ENCODE measurements at regions not wholly inside any gene's neighbourhood (a gene's known extent, or its start where the extent isn't known, plus 50 kb on each side); places are given as distances from the start of the nearest gene placed in this dataset.

- no peaks in the 10 kb centered on the region for H3K9me3 Mint-ChIP-seq
- H3K4me3 Mint-ChIP-seq: no peak overlapping the region
- H3K27me3 Mint-ChIP-seq (ENCODE audit: low read depth): no peaks in the 10 kb centered on the region
- no peak overlapping the region for H3K27ac Mint-ChIP-seq
- H3K4me1 Mint-ChIP-seq (ENCODE audit: low read depth): no peaks in the 10 kb centered on the region
- H3K36me3 Mint-ChIP-seq (ENCODE audit: low read depth): no peaks in the 10 kb centered on the region
Observed at GRCh38 chr9:79334711-79335110, 237.1 kb upstream of the TLE4 start.

DNA sequence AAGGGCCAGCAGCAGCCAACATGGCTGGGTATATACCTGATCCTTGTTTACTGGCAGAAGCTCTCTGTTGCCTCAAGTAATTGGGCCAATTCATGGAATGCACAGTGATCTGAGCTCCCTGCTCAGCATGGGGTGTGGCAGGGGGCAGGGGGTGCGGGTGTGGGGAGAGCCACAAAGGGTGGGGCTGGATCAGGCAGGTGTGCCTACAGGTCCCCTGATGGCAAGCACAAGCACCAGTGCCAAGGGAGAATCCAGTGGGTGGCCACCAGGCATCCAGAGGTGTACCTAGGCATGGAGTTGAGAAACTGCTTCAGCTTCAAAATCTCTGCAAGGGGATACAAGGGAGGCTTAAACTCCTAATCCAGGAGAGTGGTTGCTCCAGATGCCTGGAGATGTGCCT, 235.8 kb upstream of the TLE4 start:
- no peak overlapping the region for H3K27ac Mint-ChIP-seq
- no peaks in the 10 kb centered on the region for H3K27me3 Mint-ChIP-seq (ENCODE audit: low read depth)
- no peaks in the 10 kb centered on the region for H3K36me3 Mint-ChIP-seq (ENCODE audit: low read depth)
- no peak overlapping the region for H3K4me3 Mint-ChIP-seq
- H3K4me1 Mint-ChIP-seq (ENCODE audit: low read depth): no peaks in the 10 kb centered on the region
- no peaks in the 10 kb centered on the region for H3K9me3 Mint-ChIP-seq

GRCh38 chr9:79341561-79341960, 230.2 kb upstream of the TLE4 start:
- Mint-ChIP-seq H3K27me3 (ENCODE audit: low read depth) (no peaks in the 10 kb centered on the region), H3K4me1 (ENCODE audit: low read depth) (no peaks in the 10 kb centered on the region), H3K9me3 (no peaks in the 10 kb centered on the region), H3K27ac (no peak overlapping the region), H3K4me3 (no peak overlapping the region), H3K36me3 (ENCODE audit: low read depth) (no peaks in the 10 kb centered on the region)

DNA sequence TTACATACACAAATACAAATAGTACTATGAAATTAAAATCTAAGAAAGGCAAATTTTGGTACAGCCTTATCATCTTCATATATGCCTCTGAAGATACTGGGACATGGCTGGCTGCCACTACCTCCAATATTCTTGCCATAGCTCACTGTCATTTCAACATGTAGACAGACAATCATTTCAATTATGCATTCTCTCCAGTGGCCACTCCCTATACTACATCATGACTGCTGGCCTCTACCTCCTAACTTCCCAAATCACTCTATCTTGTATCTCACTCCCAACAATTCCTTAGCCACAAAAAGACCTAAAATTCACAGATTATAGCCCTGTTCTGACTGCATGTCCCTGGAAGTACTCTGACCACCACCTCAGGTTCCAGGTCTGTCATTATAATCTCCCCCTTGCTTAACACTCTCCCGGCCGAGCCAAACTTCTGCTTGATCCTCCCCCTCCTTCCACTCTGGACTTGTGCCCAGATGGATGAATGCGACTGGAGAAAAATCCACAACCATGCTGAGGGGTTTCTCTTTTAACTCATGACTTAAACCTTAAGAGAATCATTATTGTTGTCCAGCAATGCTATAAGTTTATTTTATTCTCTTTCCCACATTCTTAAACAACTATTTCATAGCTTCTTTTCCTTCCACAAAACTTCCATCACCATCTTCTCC, 225.3 kb upstream of the TLE4 start:
- no peak overlapping the region for H3K4me3 Mint-ChIP-seq
- H3K9me3 Mint-ChIP-seq: no peaks in the 10 kb centered on the region
- H3K27ac Mint-ChIP-seq: no peak overlapping the region
- H3K27me3 Mint-ChIP-seq (ENCODE audit: low read depth): no peaks in the 10 kb centered on the region
- H3K4me1 Mint-ChIP-seq (ENCODE audit: low read depth): no peaks in the 10 kb centered on the region
- no peaks in the 10 kb centered on the region for H3K36me3 Mint-ChIP-seq (ENCODE audit: low read depth)

DNA sequence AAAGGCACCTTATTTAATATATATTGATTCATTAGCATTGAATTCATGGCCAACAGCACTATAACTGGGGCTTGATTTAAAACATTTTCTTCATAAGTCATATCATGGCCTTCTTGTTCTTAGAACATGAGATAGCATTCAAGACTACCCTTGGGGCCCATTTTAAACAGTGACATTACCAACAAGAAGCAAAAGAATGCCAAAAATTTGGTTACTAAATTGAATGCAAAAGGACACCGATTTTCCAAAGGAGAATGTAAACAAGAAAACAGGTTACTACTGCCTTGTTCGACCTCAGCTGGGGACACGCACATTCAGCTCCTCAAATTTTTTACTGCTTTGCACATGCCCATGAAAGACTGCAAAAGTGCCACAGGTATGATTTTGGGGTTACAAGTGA, 219.4 kb upstream of the TLE4 start:
- H3K27me3 Mint-ChIP-seq (ENCODE audit: low read depth): no peaks in the 10 kb centered on the region
- H3K27ac Mint-ChIP-seq: no peak overlapping the region
- H3K36me3 Mint-ChIP-seq (ENCODE audit: low read depth): no peaks in the 10 kb centered on the region
- no peak overlapping the region for H3K4me3 Mint-ChIP-seq
- H3K9me3 Mint-ChIP-seq: no peaks in the 10 kb centered on the region
- H3K4me1 Mint-ChIP-seq (ENCODE audit: low read depth): no peaks in the 10 kb centered on the region

GRCh38 chr9:79353856-79354520, 217.8 kb upstream of the TLE4 start:
- H3K36me3 Mint-ChIP-seq (ENCODE audit: low read depth): no peaks in the 10 kb centered on the region

DNA sequence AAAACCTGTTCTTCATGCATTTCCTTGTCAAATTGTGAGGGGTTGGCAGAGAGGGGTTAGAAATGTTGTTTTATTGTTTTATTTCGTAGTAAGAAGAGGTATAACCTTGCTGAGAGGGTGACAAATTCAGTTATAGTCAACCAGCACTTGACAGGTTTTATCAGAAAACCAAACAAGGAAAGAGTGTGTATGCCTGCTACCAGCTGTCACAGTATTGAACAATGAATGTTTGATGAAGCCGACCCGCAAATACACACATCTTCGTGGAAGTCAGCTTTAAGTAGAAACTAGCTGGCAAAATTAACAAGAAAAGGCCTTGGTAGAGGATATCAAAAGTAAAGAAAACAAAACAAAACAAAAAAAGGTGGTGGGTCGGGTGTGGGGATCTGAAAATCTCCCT, 214.6 kb upstream of the TLE4 start:
- no peaks in the 10 kb centered on the region for H3K27me3 Mint-ChIP-seq (ENCODE audit: low read depth)

More at GRCh38 chr9:79353856-79354520, 217.8 kb upstream of the TLE4 start:
- H3K4me3 Mint-ChIP-seq: no peak overlapping the region
- H3K4me1 Mint-ChIP-seq (ENCODE audit: low read depth): no peaks in the 10 kb centered on the region
- no peaks in the 10 kb centered on the region for H3K9me3 Mint-ChIP-seq
- no peaks in the 10 kb centered on the region for H3K27me3 Mint-ChIP-seq (ENCODE audit: low read depth)
- H3K27ac Mint-ChIP-seq: no peak overlapping the region

GRCh38 chr9:79357616-79358015, 214.1 kb upstream of the TLE4 start:
- H3K36me3 Mint-ChIP-seq (ENCODE audit: low read depth): no peaks in the 10 kb centered on the region
- H3K4me1 Mint-ChIP-seq (ENCODE audit: low read depth): no peaks in the 10 kb centered on the region
- no peaks in the 10 kb centered on the region for H3K9me3 Mint-ChIP-seq
- no peak overlapping the region for H3K4me3 Mint-ChIP-seq
- H3K27me3 Mint-ChIP-seq (ENCODE audit: low read depth): no peaks in the 10 kb centered on the region
- H3K27ac Mint-ChIP-seq: no peak overlapping the region

More for the DNA sequence above, 214.6 kb upstream of the TLE4 start:
- Mint-ChIP-seq H3K9me3 (no peaks in the 10 kb centered on the region), H3K4me3 (no peak overlapping the region), H3K4me1 (ENCODE audit: low read depth) (no peaks in the 10 kb centered on the region), H3K36me3 (ENCODE audit: low read depth) (no peaks in the 10 kb centered on the region), H3K27ac (no peak overlapping the region)

GRCh38 chr9:79360387-79361347, 211.1 kb upstream of the TLE4 start:
- Mint-ChIP-seq H3K27ac (no peak overlapping the region), H3K36me3 (ENCODE audit: low read depth) (no peaks in the 10 kb centered on the region), H3K4me1 (ENCODE audit: low read depth) (no peaks in the 10 kb centered on the region), H3K27me3 (ENCODE audit: low read depth) (no peaks in the 10 kb centered on the region), H3K4me3 (no peak overlapping the region), H3K9me3 (no peaks in the 10 kb centered on the region)

GRCh38 chr9:79362100-79363081, 209.4 kb upstream of the TLE4 start:
- H3K27me3 Mint-ChIP-seq (ENCODE audit: low read depth): no peaks in the 10 kb centered on the region
- no peak overlapping the region for H3K4me3 Mint-ChIP-seq
- H3K9me3 Mint-ChIP-seq: no peaks in the 10 kb centered on the region
- no peak overlapping the region for H3K27ac Mint-ChIP-seq
- no peaks in the 10 kb centered on the region for H3K36me3 Mint-ChIP-seq (ENCODE audit: low read depth)
- no peaks in the 10 kb centered on the region for H3K4me1 Mint-ChIP-seq (ENCODE audit: low read depth)

GRCh38 chr9:79369676-79370075, 202.1 kb upstream of the TLE4 start:
- H3K27ac Mint-ChIP-seq: no peak overlapping the region
- H3K4me3 Mint-ChIP-seq: no peak overlapping the region
- H3K4me1 Mint-ChIP-seq (ENCODE audit: low read depth): no peaks in the 10 kb centered on the region
- no peaks in the 10 kb centered on the region for H3K27me3 Mint-ChIP-seq (ENCODE audit: low read depth)
- H3K36me3 Mint-ChIP-seq (ENCODE audit: low read depth): no peaks in the 10 kb centered on the region
- H3K9me3 Mint-ChIP-seq: no peaks in the 10 kb centered on the region

DNA sequence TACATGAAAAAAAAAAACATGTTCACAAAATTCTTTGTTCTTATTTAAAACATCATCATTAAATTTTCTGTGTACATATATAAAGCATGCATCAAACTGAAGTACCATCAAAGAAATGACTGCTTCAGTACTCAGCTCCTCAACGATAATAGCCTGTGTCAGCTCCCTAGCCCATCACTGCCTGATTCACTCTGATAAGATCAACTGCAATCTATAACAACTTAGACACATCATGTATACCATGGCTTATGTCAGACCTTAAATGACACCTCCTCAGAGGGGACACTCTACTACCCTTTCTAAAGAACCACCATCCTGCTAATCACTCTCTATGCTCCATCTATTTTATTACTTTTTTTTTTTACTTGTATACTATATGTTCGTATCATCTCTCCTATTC, 200.5 kb upstream of the TLE4 start:
- no peaks in the 10 kb centered on the region for H3K36me3 Mint-ChIP-seq (ENCODE audit: low read depth)
- no peaks in the 10 kb centered on the region for H3K4me1 Mint-ChIP-seq (ENCODE audit: low read depth)
- no peaks in the 10 kb centered on the region for H3K27me3 Mint-ChIP-seq (ENCODE audit: low read depth)
- H3K9me3 Mint-ChIP-seq: no peaks in the 10 kb centered on the region
- no peak overlapping the region for H3K27ac Mint-ChIP-seq
- H3K4me3 Mint-ChIP-seq: no peak overlapping the region

DNA sequence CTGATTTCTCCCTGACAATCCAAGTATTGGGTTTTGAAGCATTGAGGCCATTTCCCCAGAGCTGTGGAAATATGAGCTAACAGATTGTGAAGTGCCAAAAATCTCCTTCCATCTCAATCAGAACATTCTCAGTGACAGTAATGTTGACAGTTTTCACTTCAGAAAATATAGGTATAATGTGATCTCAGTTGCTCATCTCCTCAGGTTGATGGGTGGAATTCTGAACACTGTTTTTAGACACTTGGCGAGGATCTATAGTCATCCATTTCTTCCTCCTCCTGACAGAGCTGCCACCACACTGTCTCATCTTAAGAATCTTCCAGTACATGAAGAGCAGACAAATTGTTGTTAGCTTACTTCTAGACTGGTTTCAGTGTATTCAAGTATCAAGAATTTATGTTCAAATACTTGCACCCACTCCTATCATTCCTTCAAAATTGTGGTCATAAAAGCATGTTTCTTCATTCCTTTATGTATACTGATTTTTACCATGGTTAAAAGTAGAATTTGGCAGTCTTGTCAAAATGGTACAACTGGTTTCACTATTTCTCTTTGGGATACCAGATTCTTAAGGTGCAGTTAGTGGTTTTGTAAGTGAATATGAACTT, 199.7 kb upstream of the TLE4 start:
- H3K27me3 Mint-ChIP-seq (ENCODE audit: low read depth): no peaks in the 10 kb centered on the region
- no peak overlapping the region for H3K4me3 Mint-ChIP-seq
- no peak overlapping the region for H3K27ac Mint-ChIP-seq
- H3K4me1 Mint-ChIP-seq (ENCODE audit: low read depth): no peaks in the 10 kb centered on the region
- H3K9me3 Mint-ChIP-seq: no peaks in the 10 kb centered on the region
- H3K36me3 Mint-ChIP-seq (ENCODE audit: low read depth): no peaks in the 10 kb centered on the region

Measured in T-helper 1 cell treated with Interleukin-12 subunit alpha and Interleukin-12 subunit beta and Interleukin-4 antibody, amounts not matched to agents 30 μg/mL and 1 μg/mL, for 36 hours (primary cell).